ENCODE measurements at regions not wholly inside any gene's neighbourhood (a gene's known extent, or its start where the extent isn't known, plus 50 kb on each side); places are given as distances from the start of the nearest gene placed in this dataset.

DNA sequence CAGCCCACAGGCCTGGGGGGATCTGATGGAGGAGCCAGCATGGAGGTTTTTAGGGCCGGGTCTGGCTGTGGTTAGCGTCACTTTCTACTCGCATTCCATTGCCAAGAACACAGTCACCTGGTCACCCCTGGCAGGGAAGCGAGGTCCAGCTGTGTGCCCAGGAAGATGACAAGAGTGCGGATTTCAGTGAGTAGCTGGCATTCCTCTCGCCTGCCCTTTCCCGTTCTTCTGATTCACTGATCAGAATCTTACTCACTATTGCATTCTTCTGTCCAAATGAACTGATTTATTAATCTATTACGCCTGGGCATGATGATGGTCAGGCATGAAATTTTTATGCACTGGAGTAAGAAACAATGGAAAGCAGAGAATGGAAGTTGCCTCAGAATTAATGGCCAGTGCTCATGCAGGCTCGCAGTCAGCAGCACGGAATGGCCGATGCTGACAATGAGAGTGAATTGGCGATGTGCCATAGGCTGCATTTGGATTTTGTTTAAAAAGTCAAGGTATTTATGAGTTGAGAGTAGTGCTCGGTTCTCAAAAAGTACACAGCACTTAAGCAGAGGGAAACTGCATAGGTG, 76.4 kb upstream of the MGAT5 start:
- TF ChIP-seq EZH2 (IDR thresholded peaks at IDR 0.05; ENCODE audit: borderline replicate concordance, insufficient read depth, low read length, poor library complexity, severe bottlenecking) (no peak), POLR2AphosphoS5 (IDR thresholded peaks at IDR 0.05) (no peak)
